ENCODE measurements at regions not wholly inside any gene's neighbourhood (a gene's known extent, or its start where the extent isn't known, plus 50 kb on each side); places are given as distances from the start of the nearest gene placed in this dataset.

DNA sequence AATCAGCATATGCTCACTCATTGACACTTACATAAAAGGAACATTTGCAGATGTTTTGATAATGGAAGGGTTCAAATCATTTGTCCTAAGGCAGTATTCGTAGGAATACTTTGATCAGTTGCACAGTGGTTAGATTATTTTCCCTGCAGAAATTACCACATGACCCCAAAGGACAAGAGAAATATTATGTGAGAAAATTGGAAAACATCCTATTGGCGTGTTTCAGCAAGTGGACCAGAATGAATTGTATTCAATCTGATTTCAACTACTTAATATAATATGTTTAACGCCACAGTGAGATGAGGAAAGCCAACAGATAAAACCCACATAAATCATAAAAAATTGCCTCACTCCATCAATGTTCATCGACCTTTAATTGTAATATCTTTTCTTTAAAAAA is 195.0 kb upstream of the MDFIC2 start:
- TF ChIP-seq CTCF (IDR thresholded peaks at IDR 0.05; ENCODE audit: low read depth, low read length) = no peak
- H3K27me3 ChIP-seq = peaks cover 38% of the 10 kb centered on the region
- no peaks in the 10 kb centered on the region for H3K4me1 ChIP-seq
- no peak overlapping the region for H3K4me3 ChIP-seq (ENCODE audit: low read depth, low read length)
- DNase-seq = no peak
- no peaks in the 10 kb centered on the region for H3K9me3 ChIP-seq
- H3K36me3 ChIP-seq = no peaks in the 10 kb centered on the region

DNA sequence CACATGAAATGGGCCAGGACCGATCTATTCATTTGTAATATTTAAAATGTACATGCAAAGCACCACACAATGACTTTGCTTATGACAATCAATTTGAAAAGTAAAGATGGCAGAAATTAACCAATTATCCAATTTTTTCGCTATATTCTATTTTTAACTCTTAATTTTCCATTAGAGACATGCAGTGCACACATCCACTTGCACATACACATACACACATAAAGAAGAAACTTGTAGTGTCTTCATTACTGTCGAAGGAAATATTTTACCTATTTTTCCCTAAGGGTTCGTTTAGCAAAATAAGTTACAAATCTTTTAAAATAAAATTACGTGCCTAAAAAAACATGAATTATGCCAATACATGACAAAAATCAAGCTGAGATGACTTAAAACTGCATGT is 194.3 kb upstream of the MDFIC2 start:
- Histone ChIP-seq H3K36me3 (no peaks in the 10 kb centered on the region), H3K9me3 (no peaks in the 10 kb centered on the region), H3K27me3 (peaks cover 33% of the 10 kb centered on the region), H3K4me3 (ENCODE audit: low read depth, low read length) (no peak overlapping the region), H3K4me1 (no peaks in the 10 kb centered on the region)
- no peak for TF ChIP-seq CTCF (IDR thresholded peaks at IDR 0.05; ENCODE audit: low read depth, low read length)
- DNase-seq = no peak

GRCh38 chr3:70501561-70501960 is 189.1 kb upstream of the MDFIC2 start:
- no peaks in the 10 kb centered on the region for H3K9me3 ChIP-seq
- TF ChIP-seq CTCF (IDR thresholded peaks at IDR 0.05; ENCODE audit: low read depth, low read length) = no peak

GRCh38 chr3:70488816-70489215 is 176.4 kb upstream of the MDFIC2 start:
- peaks cover 11% of the 10 kb centered on the region for H3K27me3 ChIP-seq
- no peaks in the 10 kb centered on the region for H3K4me1 ChIP-seq
- H3K9me3 ChIP-seq = no peaks in the 10 kb centered on the region
- TF ChIP-seq CTCF (IDR thresholded peaks at IDR 0.05; ENCODE audit: low read depth, low read length) = no peak
- no peaks in the 10 kb centered on the region for H3K36me3 ChIP-seq
- DNase-seq = no peak
- H3K4me3 ChIP-seq (ENCODE audit: low read depth, low read length) = no peak overlapping the region

More at GRCh38 chr3:70501561-70501960, 189.1 kb upstream of the MDFIC2 start:
- H3K4me1 ChIP-seq = no peaks in the 10 kb centered on the region
- peaks cover 13% of the 10 kb centered on the region for H3K27me3 ChIP-seq
- no peak for DNase-seq
- H3K36me3 ChIP-seq = no peaks in the 10 kb centered on the region
- H3K4me3 ChIP-seq (ENCODE audit: low read depth, low read length) = no peak overlapping the region

- peaks cover 11% of the 10 kb centered on the region for H3K27me3 ChIP-seq
- no peak for DNase-seq
- H3K9me3 ChIP-seq = no peaks in the 10 kb centered on the region
- H3K4me3 ChIP-seq (ENCODE audit: low read depth, low read length) = no peak overlapping the region
- no peak for TF ChIP-seq CTCF (IDR thresholded peaks at IDR 0.05; ENCODE audit: low read depth, low read length)
- no peaks in the 10 kb centered on the region for H3K36me3 ChIP-seq
- no peaks in the 10 kb centered on the region for H3K4me1 ChIP-seq
Measured at GRCh38 chr3:70488131-70488530, 175.7 kb upstream of the MDFIC2 start.

DNA sequence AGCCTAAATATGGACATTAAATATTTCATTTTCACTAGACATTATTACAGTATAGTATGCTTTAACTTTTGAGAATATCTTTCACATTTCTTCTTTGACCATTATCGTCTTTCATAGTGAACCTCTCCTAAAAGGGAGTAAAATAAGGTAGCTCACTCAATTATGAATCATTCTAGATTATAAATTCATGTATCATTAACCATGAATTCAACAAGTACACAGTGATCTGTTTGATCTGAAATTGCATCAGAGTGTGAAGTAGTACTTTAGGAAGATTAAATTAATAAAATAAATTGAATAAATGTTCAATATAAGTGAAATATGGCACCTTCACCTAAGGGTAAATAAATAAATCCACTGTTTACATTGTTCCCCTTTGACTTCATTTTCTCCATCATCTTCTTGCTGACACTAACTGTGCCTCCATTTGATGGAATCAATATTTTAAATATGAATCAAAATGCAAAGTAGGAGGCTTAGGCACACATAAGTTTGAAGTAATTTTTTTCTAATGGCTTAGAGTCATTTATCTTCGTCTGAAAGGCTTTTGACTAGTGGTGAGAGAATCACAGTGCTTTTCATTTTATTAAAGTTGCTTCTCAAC is 174.1 kb upstream of the MDFIC2 start:
- no peak for TF ChIP-seq CTCF (IDR thresholded peaks at IDR 0.05; ENCODE audit: low read depth, low read length)
- no peak for DNase-seq
- no peaks in the 10 kb centered on the region for H3K4me1 ChIP-seq
- H3K4me3 ChIP-seq (ENCODE audit: low read depth, low read length) = no peak overlapping the region
- H3K27me3 ChIP-seq = peaks cover 11% of the 10 kb centered on the region
- H3K9me3 ChIP-seq = no peaks in the 10 kb centered on the region
- no peaks in the 10 kb centered on the region for H3K36me3 ChIP-seq

All from BE2C (cell line).